Nephron progenitor cell (in vitro differentiated cells): ENCODE measurements at regions not wholly inside any gene's neighbourhood (a gene's known extent, or its start where the extent isn't known, plus 50 kb on each side); places are given as distances from the start of the nearest gene placed in this dataset.
"Not testable (repeated sequence)": the region's sequence is repeated elsewhere in the genome, so short reads cannot be mapped to it uniquely, and the experiment has no call there.

Source experiments
- DNase-seq: peaks from one replicate; pipeline ENCODE4 v3.0.0; 2021
- H3K27ac Mint-ChIP-seq: 2 replicates; pipeline ENCODE4 v1.8.0; 2021; ENCODE audit warnings: mild to moderate bottlenecking, moderate library complexity, mixed read lengths
- H3K27me3 Mint-ChIP-seq: 2 replicates; pipeline ENCODE4 v1.8.0; 2021; ENCODE audit warnings: mild to moderate bottlenecking, low read depth, mixed read lengths; ENCODE audit not compliant: poor library complexity
- H3K36me3 Mint-ChIP-seq: 2 replicates; pipeline ENCODE4 v1.8.0; 2021; ENCODE audit warnings: low read depth, mixed read lengths
- H3K4me1 Mint-ChIP-seq: 2 replicates; pipeline ENCODE4 v1.8.0; 2021; ENCODE audit warnings: mixed read lengths
- H3K4me3 Mint-ChIP-seq: 2 replicates; pipeline ENCODE4 v1.8.0; 2021; ENCODE audit warnings: mild to moderate bottlenecking, moderate library complexity, mixed read lengths
- H3K9me3 Mint-ChIP-seq: 2 replicates; pipeline ENCODE4 v1.8.0; 2021; ENCODE audit warnings: mild to moderate bottlenecking, moderate library complexity, mixed read lengths
- TF ChIP-seq, protein P1 (sequence below): fragments of 200-600 bp; sonication (generic); IDR thresholded peaks from 2 replicates; pipeline ENCODE4 v1.5.0; 2021; ENCODE audit warnings: antibody characterized with exemption

DNA sequence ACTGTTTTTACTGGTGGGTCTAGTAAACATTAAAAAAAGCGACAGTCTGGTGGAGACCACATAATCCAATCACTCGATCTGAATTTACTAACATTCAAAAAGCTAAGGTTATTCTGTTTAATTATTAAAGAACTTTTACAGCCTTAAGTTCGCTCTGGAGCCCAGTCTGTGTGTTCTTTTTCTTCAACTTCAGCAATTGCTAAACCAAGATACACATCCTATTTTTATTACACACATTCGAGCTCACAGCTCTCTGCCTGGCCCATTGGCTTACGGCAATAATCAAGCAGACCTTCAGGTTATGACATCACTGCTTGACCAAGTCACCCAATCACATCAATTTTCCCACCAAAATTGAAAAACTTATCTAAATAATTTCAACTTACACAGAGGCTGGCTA, 57.4 kb upstream of the PRSS16 start:
- Mint-ChIP-seq H3K36me3 (peaks cover 20% of the 10 kb centered on the region), H3K9me3 (peaks cover 14% of the 10 kb centered on the region), H3K27ac (no peak overlapping the region), H3K4me1 (peaks cover 43% of the 10 kb centered on the region), H3K4me3 (no peak overlapping the region), H3K27me3 (no peaks in the 10 kb centered on the region)
- no peak for DNase-seq
- TF ChIP-seq, protein P1, sequence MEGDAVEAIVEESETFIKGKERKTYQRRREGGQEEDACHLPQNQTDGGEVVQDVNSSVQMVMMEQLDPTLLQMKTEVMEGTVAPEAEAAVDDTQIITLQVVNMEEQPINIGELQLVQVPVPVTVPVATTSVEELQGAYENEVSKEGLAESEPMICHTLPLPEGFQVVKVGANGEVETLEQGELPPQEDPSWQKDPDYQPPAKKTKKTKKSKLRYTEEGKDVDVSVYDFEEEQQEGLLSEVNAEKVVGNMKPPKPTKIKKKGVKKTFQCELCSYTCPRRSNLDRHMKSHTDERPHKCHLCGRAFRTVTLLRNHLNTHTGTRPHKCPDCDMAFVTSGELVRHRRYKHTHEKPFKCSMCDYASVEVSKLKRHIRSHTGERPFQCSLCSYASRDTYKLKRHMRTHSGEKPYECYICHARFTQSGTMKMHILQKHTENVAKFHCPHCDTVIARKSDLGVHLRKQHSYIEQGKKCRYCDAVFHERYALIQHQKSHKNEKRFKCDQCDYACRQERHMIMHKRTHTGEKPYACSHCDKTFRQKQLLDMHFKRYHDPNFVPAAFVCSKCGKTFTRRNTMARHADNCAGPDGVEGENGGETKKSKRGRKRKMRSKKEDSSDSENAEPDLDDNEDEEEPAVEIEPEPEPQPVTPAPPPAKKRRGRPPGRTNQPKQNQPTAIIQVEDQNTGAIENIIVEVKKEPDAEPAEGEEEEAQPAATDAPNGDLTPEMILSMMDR: no peak

DNA sequence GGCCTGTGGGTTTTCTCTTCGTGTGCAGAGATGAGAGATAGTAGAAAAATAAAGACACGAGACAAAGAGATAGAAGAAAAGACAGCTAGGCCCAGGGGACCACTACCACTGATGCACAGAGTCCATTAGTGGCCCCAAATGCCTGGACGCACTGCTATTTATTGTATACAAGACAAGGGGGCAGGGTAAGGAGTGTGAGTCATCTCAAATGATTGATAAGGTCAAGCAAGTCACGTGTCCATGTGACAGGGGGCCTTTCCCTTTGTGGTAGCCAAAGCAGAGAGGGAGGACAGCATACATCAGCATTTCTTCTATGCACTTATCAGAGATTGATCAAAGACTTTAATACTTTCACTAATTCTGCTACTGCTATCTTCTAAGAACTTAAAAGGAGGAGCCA, 53.0 kb upstream of the PRSS16 start:
- DNase-seq, H3K4me3 Mint-ChIP-seq, H3K27ac Mint-ChIP-seq, H3K27me3 Mint-ChIP-seq, H3K9me3 Mint-ChIP-seq: not testable (repeated sequence)
- H3K4me1 Mint-ChIP-seq: peaks cover 15% of the 10 kb centered on the region
- peaks cover 25% of the 10 kb centered on the region for H3K36me3 Mint-ChIP-seq

DNA sequence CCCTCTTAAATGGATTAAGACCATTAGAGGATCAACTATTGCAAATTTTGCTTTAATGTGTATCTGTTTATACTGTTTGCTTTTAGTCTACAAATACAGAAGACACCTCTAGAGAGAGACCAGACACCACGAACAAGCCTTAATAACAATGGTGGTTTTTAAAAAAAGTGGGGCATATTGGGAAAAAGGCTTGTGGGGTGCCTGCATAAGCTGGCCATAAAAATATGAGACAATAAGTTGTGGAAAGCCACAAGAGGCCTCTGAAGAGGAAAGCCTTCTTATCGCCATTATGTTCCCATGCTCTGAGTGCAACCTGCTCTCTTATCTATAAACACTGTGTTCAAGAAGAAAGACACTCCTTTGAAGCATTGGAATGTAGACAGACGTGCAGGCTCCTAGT, 52.0 kb upstream of the PRSS16 start:
- H3K9me3 Mint-ChIP-seq, H3K27me3 Mint-ChIP-seq, H3K4me3 Mint-ChIP-seq, H3K4me1 Mint-ChIP-seq, H3K27ac Mint-ChIP-seq, DNase-seq: not testable (repeated sequence)
- peaks cover 27% of the 10 kb centered on the region for H3K36me3 Mint-ChIP-seq
